ENCODE measurements at regions not wholly inside any gene's neighbourhood (a gene's known extent, or its start where the extent isn't known, plus 50 kb on each side); places are given as distances from the start of the nearest gene placed in this dataset.

DNA sequence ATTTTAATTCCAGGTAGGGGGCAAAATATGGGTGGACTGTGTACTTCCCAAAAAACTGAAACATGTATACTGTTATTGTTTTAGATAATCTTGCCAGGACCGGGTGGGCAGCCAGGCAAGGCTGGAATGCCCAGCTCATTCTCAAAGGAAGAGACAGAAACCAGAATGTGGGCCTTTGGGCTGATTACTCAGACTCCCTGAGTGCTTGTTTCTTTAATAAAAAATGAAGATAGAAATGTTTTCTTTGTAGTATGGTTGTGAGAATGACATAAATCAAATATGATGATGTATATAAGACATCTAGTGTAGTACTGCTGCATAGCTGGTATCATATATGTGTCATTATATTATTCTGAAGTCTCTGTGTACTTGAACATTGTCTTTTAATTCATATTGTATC lies 231.6 kb upstream of the NT5C1B start:
- no peaks in the 10 kb centered on the region for H3K36me3 ChIP-seq (ENCODE audit: low read depth, low read length)
- ChIA-PET POLR2A (ENCODE audit: unreplicated experiment) (no interaction called here), CTCF (no interaction called here)
- H3F3A ChIP-seq (ENCODE audit: low read length, unreplicated experiment) = no peaks in the 10 kb centered on the region
- H3K27ac ChIP-seq (ENCODE audit: low read length) = no peak overlapping the region
- H3K79me2 ChIP-seq (ENCODE audit: low read length) = no peaks in the 10 kb centered on the region
- no TSS peak for BruUV-seq (replicated peaks)
- no peaks in the 10 kb centered on the region for H3K27me3 ChIP-seq (ENCODE audit: low read length)
- no peak overlapping the region for H3K4me3 ChIP-seq (ENCODE audit: low read length)
- TF ChIP-seq EZH2phosphoT487 (IDR thresholded peaks at IDR 0.05; ENCODE audit: borderline replicate concordance, low read length) (no peak), CTCF (conservative IDR thresholded peaks at IDR 0.05; ENCODE audit: low read depth, low read length) (no peak)
- intact Hi-C loops (cut with micrococcal nuclease) = no loop called here
- DNase-seq = no peak
- no peaks in the 10 kb centered on the region for H3K9me3 ChIP-seq (ENCODE audit: low read length)
- H4K20me1 ChIP-seq (ENCODE audit: low read length) = no peaks in the 10 kb centered on the region
- H3K9me2 ChIP-seq (replicated peaks; ENCODE audit: low read length) = no peaks in the 10 kb centered on the region
- ATAC-seq = no peak
- H2AFZ ChIP-seq (ENCODE audit: low read length) = no peak overlapping the region
- no peaks in the 10 kb centered on the region for H3K4me1 ChIP-seq (ENCODE audit: insufficient read depth, low read length)
- no peak overlapping the region for H3K9ac ChIP-seq (ENCODE audit: low read length)
- H3K4me2 ChIP-seq (ENCODE audit: low read length) = no peak overlapping the region

DNA sequence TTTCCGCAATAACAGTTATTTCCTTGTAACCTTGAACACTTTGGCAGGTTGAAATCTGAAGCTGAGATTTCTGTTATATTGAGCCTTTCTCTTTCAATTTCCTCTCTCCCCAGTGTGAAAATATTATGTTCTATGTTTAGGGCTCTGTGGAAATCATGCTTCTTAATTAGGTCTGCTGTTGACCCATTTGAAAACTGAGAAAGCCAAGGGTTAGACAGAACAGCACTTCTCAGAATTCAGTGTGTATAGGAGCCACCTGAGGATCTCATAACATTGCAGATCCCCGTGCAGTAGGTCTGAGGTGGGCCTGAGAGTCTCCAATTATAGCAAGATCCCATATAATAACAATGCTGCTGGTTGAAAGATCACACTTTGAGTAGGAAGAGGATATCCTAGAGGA lies 230.2 kb upstream of the NT5C1B start:
- Histone ChIP-seq H3K9me3 (ENCODE audit: low read length) (no peaks in the 10 kb centered on the region), H3K9ac (ENCODE audit: low read length) (no peak overlapping the region), H3F3A (ENCODE audit: low read length, unreplicated experiment) (no peaks in the 10 kb centered on the region), H3K4me2 (ENCODE audit: low read length) (no peak overlapping the region), H2AFZ (ENCODE audit: low read length) (no peak overlapping the region), H3K4me1 (ENCODE audit: insufficient read depth, low read length) (no peaks in the 10 kb centered on the region), H4K20me1 (ENCODE audit: low read length) (no peaks in the 10 kb centered on the region), H3K27me3 (ENCODE audit: low read length) (no peaks in the 10 kb centered on the region), H3K27ac (ENCODE audit: low read length) (no peak overlapping the region), H3K79me2 (ENCODE audit: low read length) (no peaks in the 10 kb centered on the region), H3K9me2 (replicated peaks; ENCODE audit: low read length) (no peaks in the 10 kb centered on the region), H3K4me3 (ENCODE audit: low read length) (no peak overlapping the region), H3K36me3 (ENCODE audit: low read depth, low read length) (no peaks in the 10 kb centered on the region)
- DNase-seq (no peak), ATAC-seq (no peak)
- ChIA-PET CTCF (no interaction called here), POLR2A (ENCODE audit: unreplicated experiment) (no interaction called here)
- intact Hi-C loops (cut with micrococcal nuclease) = no loop called here
- TF ChIP-seq EZH2 (IDR thresholded peaks at IDR 0.05; ENCODE audit: low read length, unreplicated experiment) = no peak
- TF ChIP-seq EZH2phosphoT487 (IDR thresholded peaks at IDR 0.05; ENCODE audit: borderline replicate concordance, low read length) = no peak
- TF ChIP-seq CTCF (conservative IDR thresholded peaks at IDR 0.05; ENCODE audit: low read depth, low read length) = no peak
- no TSS peak for BruUV-seq (replicated peaks)

GRCh38 chr2:18814387-18814786 lies 225.0 kb upstream of the NT5C1B start:
- Histone ChIP-seq H3K27me3 (ENCODE audit: low read length) (no peaks in the 10 kb centered on the region), H3K9me2 (replicated peaks; ENCODE audit: low read length) (no peaks in the 10 kb centered on the region), H4K20me1 (ENCODE audit: low read length) (no peaks in the 10 kb centered on the region), H3K4me2 (ENCODE audit: low read length) (no peak overlapping the region), H3K4me3 (ENCODE audit: low read length) (no peak overlapping the region), H2AFZ (ENCODE audit: low read length) (no peak overlapping the region), H3K79me2 (ENCODE audit: low read length) (no peaks in the 10 kb centered on the region), H3K9me3 (ENCODE audit: low read length) (no peaks in the 10 kb centered on the region), H3F3A (ENCODE audit: low read length, unreplicated experiment) (no peaks in the 10 kb centered on the region), H3K4me1 (ENCODE audit: insufficient read depth, low read length) (no peaks in the 10 kb centered on the region), H3K27ac (ENCODE audit: low read length) (no peak overlapping the region), H3K36me3 (ENCODE audit: low read depth, low read length) (no peaks in the 10 kb centered on the region), H3K9ac (ENCODE audit: low read length) (no peak overlapping the region)
- ATAC-seq = no peak
- TF ChIP-seq EZH2 (IDR thresholded peaks at IDR 0.05; ENCODE audit: low read length, unreplicated experiment) = no peak
- no peak for TF ChIP-seq EZH2phosphoT487 (IDR thresholded peaks at IDR 0.05; ENCODE audit: borderline replicate concordance, low read length)
- no peak for TF ChIP-seq CTCF (conservative IDR thresholded peaks at IDR 0.05; ENCODE audit: low read depth, low read length)
- DNase-seq = no peak
- no TSS peak for BruUV-seq (replicated peaks)
- POLR2A ChIA-PET (ENCODE audit: unreplicated experiment) = interaction anchor here (0.6 to 0.7 kb wide), 2 partner anchors 174 to 261 kb away, joined by 3 to 5 read pairs; no protein-coding TSS in a partner anchor
- intact Hi-C loops (cut with micrococcal nuclease) = no loop called here
- CTCF ChIA-PET = no interaction called here
